SK-MEL-5 (cell line): ENCODE measurements at regions not wholly inside any gene's neighbourhood (a gene's known extent, or its start where the extent isn't known, plus 50 kb on each side); places are given as distances from the start of the nearest gene placed in this dataset.
"Not testable (repeated sequence)": the region's sequence is repeated elsewhere in the genome, so short reads cannot be mapped to it uniquely, and the experiment has no call there.

ENCODE experiments used
- DNase-seq: peaks from one replicate; pipeline ENCODE4 v3.0.0-alpha.2; 2016; ENCODE audit warnings: low read depth, low spot score
- in situ Hi-C: cut with HindIII; loops from 2 replicates; pipeline ENCODE4 v1.10.0; 2016; ENCODE audit warnings: low sequenced_read_pairs, high pct_unique_total_duplicates, low pct_unique_long_range_greater_than_20kb

- in situ Hi-C loops = no loop called here
Observed at GRCh38 chr11:87491381-87491780, 453.6 kb downstream of the TMEM135 start.

GRCh38 chr11:87490671-87491070 is 452.9 kb downstream of the TMEM135 start:
- in situ Hi-C loops = no loop called here
- no peak for DNase-seq

More at GRCh38 chr11:87491381-87491780, 453.6 kb downstream of the TMEM135 start:
- no peak for DNase-seq

GRCh38 chr11:87484566-87484965 is 446.8 kb downstream of the TMEM135 start:
- in situ Hi-C loops = no loop called here
- no peak for DNase-seq

DNA sequence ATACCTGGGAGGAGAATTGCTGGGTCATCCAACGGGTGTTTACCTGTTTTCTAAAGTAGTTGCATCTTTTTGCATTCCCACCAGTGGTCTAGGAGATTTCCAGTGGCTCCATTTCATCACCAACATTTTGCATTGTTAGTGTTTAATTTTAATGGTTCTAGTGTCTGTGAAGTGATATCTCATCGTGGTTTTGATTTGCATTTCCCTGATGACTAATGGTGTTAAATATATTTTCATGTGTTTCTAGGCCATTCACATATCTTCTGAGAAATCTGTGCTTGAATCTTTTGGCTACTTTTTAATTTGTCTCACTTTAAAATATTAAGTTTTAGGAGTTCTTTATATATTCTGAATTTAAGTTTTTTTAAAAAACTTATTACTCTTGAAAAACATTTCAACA is 439.6 kb downstream of the TMEM135 start:
- in situ Hi-C loops = no loop called here
- no peak for DNase-seq

DNA sequence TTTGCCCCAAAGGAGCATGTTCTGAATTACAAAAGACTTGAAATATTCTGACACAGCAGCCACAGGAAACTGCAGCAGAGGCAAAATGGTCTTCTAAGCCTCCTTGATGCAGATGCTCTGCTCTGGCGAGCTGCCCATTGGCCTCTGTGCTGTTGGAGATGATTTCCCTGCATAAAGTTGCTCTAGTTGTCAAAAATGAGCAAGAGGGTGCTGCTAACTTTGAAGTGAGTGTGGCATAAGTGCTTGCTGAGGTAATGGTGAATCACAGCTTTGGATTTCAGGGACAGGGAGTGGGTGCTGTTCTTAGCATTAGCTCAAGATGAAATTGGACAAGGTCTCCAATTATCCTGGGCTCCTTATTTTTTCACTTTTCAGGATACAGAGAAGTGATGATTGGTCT is 435.4 kb downstream of the TMEM135 start:
- DNase-seq = no peak
- in situ Hi-C loops = no loop called here

- no peak for DNase-seq
- in situ Hi-C loops = no loop called here
Observed at GRCh38 chr11:87466223-87466622, 428.5 kb downstream of the TMEM135 start.

DNA sequence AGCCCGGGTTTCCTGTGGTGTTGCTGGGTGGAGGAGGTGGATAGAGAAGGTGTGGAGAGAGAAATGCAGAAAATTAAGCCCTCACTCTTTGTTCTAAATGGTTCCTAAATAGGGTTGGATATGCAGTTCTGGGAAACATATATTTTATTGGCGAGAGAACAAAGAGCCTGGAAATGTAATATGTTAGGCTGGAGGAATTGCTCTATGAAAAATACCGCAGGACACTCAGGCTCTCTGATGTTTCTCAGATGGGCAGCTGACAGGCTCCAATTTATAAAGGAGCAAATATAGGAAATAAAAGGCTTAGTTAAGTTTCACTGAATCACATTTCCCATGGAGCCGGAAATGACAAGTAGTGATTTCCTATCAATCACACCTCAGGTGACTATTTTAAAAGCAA is 428.0 kb downstream of the TMEM135 start:
- in situ Hi-C loops = no loop called here

GRCh38 chr11:87463486-87464102 is 425.9 kb downstream of the TMEM135 start:
- peak; percentile 66 for DNase-seq
- in situ Hi-C loops = no loop called here

More for the DNA sequence above, 428.0 kb downstream of the TMEM135 start:
- DNase-seq = no peak

- DNase-seq = no peak
- in situ Hi-C loops = no loop called here
Observed at GRCh38 chr11:87462171-87462570, 424.4 kb downstream of the TMEM135 start.

DNA sequence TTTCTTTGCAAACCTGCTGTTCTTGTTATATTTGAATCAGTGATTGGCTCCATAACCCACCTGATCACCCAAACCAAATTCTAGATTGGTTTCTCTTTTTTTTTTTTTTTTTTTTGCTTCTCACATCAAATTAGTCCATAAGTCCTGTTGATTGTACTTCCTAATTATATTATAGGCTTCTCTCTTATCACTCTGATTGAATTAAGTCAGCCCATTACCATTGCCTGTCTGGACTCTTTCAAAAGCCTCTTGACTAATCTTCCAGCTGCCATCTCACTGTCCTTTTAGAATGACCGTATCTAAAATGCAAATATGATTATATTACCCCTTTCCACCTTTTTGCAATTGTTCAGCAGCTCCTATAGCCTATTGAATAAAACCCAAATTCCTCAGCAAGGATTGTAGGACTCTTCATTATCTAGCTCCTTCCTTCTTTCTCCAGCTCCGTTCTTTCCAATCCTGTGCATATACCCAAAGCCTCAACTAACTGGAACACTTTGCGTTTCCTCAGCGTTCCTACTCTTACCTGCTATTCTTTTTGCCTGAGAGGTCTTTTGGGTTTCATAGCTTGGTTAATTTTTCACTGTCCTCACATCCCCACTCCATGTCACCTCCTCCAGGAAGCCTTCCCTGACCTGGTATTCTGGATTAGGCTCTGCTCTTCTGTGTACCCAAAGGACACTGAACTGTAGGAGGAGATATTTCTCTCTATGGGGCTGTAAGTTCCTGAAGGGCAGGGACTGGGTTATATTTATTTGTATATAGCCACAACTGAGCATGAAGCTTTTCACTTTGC is 423.3 kb downstream of the TMEM135 start:
- no peak for DNase-seq
- in situ Hi-C loops = no loop called here

- in situ Hi-C loops = no loop called here
- no peak for DNase-seq
Observed at GRCh38 chr11:87460279-87460678, 422.5 kb downstream of the TMEM135 start.

DNA sequence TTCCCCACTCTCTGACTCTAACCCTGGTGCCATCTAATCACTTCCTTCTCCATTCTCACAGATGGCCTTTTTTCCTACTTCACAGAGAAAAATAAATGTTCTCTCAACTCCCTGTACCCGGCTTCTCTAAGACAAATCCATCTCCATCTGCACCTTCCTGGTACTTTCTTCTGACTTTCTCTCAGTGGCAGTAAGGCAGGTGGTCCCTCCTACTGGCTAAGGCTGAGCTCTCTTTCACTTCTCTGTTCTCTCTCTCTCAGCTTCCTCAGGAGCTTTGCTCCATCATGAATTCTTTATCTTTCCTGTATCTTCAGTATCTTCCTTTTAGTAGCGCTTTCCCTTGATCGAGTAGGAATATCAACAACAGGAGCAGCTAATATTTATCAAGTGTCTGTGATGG is 421.6 kb downstream of the TMEM135 start:
- no peak for DNase-seq
- in situ Hi-C loops = no loop called here

- in situ Hi-C loops = no loop called here
- DNase-seq = no peak
Observed at GRCh38 chr11:87456499-87456898, 418.8 kb downstream of the TMEM135 start.

DNA sequence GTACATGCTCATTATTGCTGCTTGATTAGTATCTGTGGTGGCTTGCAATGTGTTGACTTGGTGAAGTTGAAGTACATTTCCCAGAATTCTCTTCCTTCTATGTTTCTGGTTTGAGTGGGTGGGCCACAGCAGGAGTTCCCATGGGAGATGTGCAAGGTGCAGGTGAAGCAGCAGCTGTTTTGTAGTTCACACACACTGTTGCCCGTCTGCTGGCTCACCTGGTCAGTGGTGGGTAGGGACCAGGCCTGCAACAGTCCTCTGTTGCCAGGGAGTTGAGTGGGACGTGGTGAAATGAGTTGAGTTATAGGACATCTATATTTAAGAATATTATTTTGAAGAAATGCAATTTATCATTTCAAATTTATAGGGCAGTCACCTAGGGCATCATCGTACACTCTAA is 417.4 kb downstream of the TMEM135 start:
- no peak for DNase-seq
- in situ Hi-C loops = no loop called here

- in situ Hi-C loops = no loop called here
- no peak for DNase-seq
Observed at GRCh38 chr11:87454241-87454640, 416.5 kb downstream of the TMEM135 start.

DNA sequence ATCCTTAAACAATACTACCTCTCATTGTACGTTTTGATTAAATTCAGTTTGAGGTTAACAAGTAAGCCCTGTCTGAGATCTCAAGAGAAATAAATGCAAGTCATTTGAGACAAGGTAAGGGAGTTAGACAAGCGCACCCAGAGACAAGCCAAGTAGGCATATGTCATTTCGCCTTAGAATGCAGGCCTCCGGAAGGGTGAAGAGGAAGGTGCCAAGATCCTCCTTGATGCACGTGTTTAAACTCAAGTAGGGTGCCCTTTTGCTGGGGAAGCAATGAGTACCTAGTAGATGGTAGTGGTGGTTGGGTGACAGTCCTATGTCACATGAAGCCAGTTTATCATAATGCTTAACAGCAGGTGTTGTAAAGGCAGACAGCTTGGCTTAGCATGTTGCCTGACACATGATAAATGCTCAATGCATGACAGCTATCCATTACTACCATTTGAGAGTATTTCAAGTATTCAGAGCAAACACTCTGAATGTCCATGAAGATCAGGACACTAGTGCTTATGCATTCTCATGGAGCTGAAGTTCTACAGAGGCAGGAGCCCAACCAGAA is 415.9 kb downstream of the TMEM135 start:
- in situ Hi-C loops = no loop called here
- no peak for DNase-seq

DNA sequence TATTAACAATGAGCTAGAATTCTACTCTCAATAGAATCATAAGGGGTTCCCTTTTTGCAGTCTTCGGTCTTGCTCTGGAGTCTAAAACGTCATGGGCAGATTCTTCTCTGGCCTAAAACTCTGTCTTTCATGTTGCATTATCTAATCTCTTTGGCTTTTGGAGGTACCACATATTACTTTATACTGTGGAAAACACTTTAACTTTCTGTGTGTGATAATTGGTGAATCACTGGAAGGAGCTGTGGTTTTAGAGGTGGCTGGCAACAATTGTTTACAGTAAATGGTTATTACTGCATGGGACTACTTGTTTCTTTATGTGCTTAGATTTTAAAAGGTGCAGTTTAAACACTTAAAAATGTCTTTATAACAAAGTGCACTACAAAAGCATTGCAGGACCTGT is 414.3 kb downstream of the TMEM135 start:
- in situ Hi-C loops, DNase-seq: not testable (repeated sequence)

GRCh38 chr11:87451395-87451794 is 413.7 kb downstream of the TMEM135 start:
- in situ Hi-C loops = no loop called here
- no peak for DNase-seq

- in situ Hi-C loops = no loop called here
Observed at GRCh38 chr11:87447606-87448005, 409.9 kb downstream of the TMEM135 start.

More at GRCh38 chr11:87447606-87448005, 409.9 kb downstream of the TMEM135 start:
- DNase-seq = no peak
